SK-N-SH treated with all-trans-retinoic acid at 6 μM for 48 hours (cell line): ENCODE measurements at regions not wholly inside any gene's neighbourhood (a gene's known extent, or its start where the extent isn't known, plus 50 kb on each side); places are given as distances from the start of the nearest gene placed in this dataset.

Experiments
- ATAC-seq: fragments of 200-7000 bp; cut with Tn5 transposase; 3 replicates; pipeline ENCODE4 v1.9.1; 2020; ENCODE audit warnings: mild to moderate bottlenecking, moderate library complexity
- ARNTL ChIP-seq: fragments of 450-650 bp; formaldehyde crosslinking; IDR thresholded peaks from 2 replicates; pipeline ENCODE4 v1.5.0; 2020; ENCODE audit warnings: low read depth, mild to moderate bottlenecking, moderate library complexity, borderline replicate concordance
- BACH2 ChIP-seq: fragments of 250-450 bp; sonication (Bioruptor Pico); IDR thresholded peaks from 2 replicates; pipeline ENCODE4 v1.9.0; 2021; ENCODE audit warnings: mild to moderate bottlenecking, borderline replicate concordance
- CSDC2 ChIP-seq: fragments of 250-450 bp; sonication (Bioruptor Pico); IDR thresholded peaks from 2 replicates; pipeline ENCODE4 v1.5.0; 2020; ENCODE audit warnings: mild to moderate bottlenecking, moderate library complexity
- CSRNP3 ChIP-seq: fragments of 250-450 bp; sonication (Bioruptor Pico); IDR thresholded peaks from 2 replicates; pipeline ENCODE4 v1.5.1; 2021; ENCODE audit warnings: mild to moderate bottlenecking, moderate library complexity
- ESRRG ChIP-seq: fragments of 250-450 bp; sonication (Bioruptor Pico); IDR thresholded peaks from 2 replicates; pipeline ENCODE4 v1.6.1; 2021; ENCODE audit warnings: mild to moderate bottlenecking
- GLIS3 ChIP-seq: fragments of 250-450 bp; sonication (Bioruptor Pico); IDR thresholded peaks from 2 replicates; pipeline ENCODE4 v1.5.0; 2020; ENCODE audit warnings: mild to moderate bottlenecking, moderate library complexity
- ISL1 ChIP-seq: fragments of 250-450 bp; sonication (Bioruptor Pico); IDR thresholded peaks from 2 replicates; pipeline ENCODE4 v2.1.2; 2022; ENCODE audit warnings: mild to moderate bottlenecking, moderate library complexity
- OSR1 ChIP-seq: fragments of 250-450 bp; sonication (Bioruptor Pico); IDR thresholded peaks from 2 replicates; pipeline ENCODE4 v1.8.0; 2022; ENCODE audit warnings: moderate library complexity, mild to moderate bottlenecking, inconsistent platforms
- POU6F1 ChIP-seq: fragments of 250-450 bp; sonication (Bioruptor Pico); IDR thresholded peaks from 2 replicates; pipeline ENCODE4 v1.8.0; 2021; ENCODE audit warnings: low read depth, mild to moderate bottlenecking, moderate library complexity, borderline replicate concordance
- PPARA ChIP-seq: fragments of 250-450 bp; sonication (Bioruptor Pico); IDR thresholded peaks from 2 replicates; pipeline ENCODE4 v1.5.0; 2020; ENCODE audit warnings: mild to moderate bottlenecking, borderline replicate concordance
- RARB ChIP-seq: fragments of 250-450 bp; sonication (Bioruptor Pico); IDR thresholded peaks from 2 replicates; pipeline ENCODE4 v1.8.0; 2021; ENCODE audit warnings: mild to moderate bottlenecking, moderate library complexity
- SNAI2 ChIP-seq: fragments of 250-450 bp; sonication (Bioruptor Pico); IDR thresholded peaks from 2 replicates; pipeline ENCODE4 v1.5.0; 2020; ENCODE audit warnings: mild to moderate bottlenecking, moderate library complexity
- TCF4 ChIP-seq: fragments of 250-450 bp; sonication (Bioruptor Pico); IDR thresholded peaks from 2 replicates; pipeline ENCODE4 v1.8.0; 2021; ENCODE audit warnings: mild to moderate bottlenecking, moderate library complexity, borderline replicate concordance
- ZC3H10 ChIP-seq: fragments of 250-450 bp; sonication (Bioruptor Pico); IDR thresholded peaks from 2 replicates; pipeline ENCODE4 v1.5.1; 2021; ENCODE audit warnings: mild to moderate bottlenecking, moderate library complexity
- ZFP3 ChIP-seq: fragments of 250-450 bp; sonication (Bioruptor Pico); IDR thresholded peaks from 2 replicates; pipeline ENCODE4 v1.5.0; 2020; ENCODE audit warnings: mild to moderate bottlenecking, moderate library complexity
- ZFP30 ChIP-seq: fragments of 450-650 bp; formaldehyde crosslinking; IDR thresholded peaks from 2 replicates; pipeline ENCODE4 v1.5.0; 2022; ENCODE audit warnings: mild to moderate bottlenecking, moderate library complexity
- ZNF70 ChIP-seq: fragments of 450-650 bp; formaldehyde crosslinking; IDR thresholded peaks from 2 replicates; pipeline ENCODE4 v1.5.0; 2020; ENCODE audit warnings: mild to moderate bottlenecking, moderate library complexity
- ZNF8 ChIP-seq: fragments of 450-650 bp; formaldehyde crosslinking; IDR thresholded peaks from 2 replicates; pipeline ENCODE4 v1.5.0; 2020; ENCODE audit warnings: mild to moderate bottlenecking, moderate library complexity
- TF ChIP-seq, protein P1 (sequence below): fragments of 250-450 bp; sonication (Bioruptor Pico); IDR thresholded peaks from 2 replicates; pipeline ENCODE4 v1.5.0; 2020; ENCODE audit warnings: mild to moderate bottlenecking, moderate library complexity
- TF ChIP-seq, protein P2 (sequence below): fragments of 250-450 bp; sonication (Bioruptor Pico); IDR thresholded peaks from 2 replicates; pipeline ENCODE4 v1.8.0; 2020; ENCODE audit warnings: mild to moderate bottlenecking, moderate library complexity, borderline replicate concordance
- TF ChIP-seq, protein P3 (sequence below): fragments of 250-450 bp; sonication (Bioruptor Pico); IDR thresholded peaks from 2 replicates; pipeline ENCODE4 v1.5.1; 2020; ENCODE audit warnings: low read depth, mild to moderate bottlenecking, moderate library complexity

GRCh38 chr6:2433266-2433665 lies 187.9 kb upstream of the GMDS start:
- ATAC-seq, result no peak
- TF ChIP-seq CSRNP3 (CRISPR knock-in tag), result no peak
- TF ChIP-seq, all 23 proteins: peak for 0

GRCh38 chr6:2432292-2432691 lies 186.9 kb upstream of the GMDS start:
- TF ChIP-seq PPARA (CRISPR knock-in tag) (no peak), OSR1 (CRISPR knock-in tag) (no peak), GLIS3 (CRISPR knock-in tag) (no peak), POU6F1 (CRISPR knock-in tag) (no peak), RARB (CRISPR knock-in tag) (no peak), ZFP3 (no peak), ZNF8 (CRISPR knock-in tag) (no peak), CSDC2 (no peak)
- TF ChIP-seq, protein P1, sequence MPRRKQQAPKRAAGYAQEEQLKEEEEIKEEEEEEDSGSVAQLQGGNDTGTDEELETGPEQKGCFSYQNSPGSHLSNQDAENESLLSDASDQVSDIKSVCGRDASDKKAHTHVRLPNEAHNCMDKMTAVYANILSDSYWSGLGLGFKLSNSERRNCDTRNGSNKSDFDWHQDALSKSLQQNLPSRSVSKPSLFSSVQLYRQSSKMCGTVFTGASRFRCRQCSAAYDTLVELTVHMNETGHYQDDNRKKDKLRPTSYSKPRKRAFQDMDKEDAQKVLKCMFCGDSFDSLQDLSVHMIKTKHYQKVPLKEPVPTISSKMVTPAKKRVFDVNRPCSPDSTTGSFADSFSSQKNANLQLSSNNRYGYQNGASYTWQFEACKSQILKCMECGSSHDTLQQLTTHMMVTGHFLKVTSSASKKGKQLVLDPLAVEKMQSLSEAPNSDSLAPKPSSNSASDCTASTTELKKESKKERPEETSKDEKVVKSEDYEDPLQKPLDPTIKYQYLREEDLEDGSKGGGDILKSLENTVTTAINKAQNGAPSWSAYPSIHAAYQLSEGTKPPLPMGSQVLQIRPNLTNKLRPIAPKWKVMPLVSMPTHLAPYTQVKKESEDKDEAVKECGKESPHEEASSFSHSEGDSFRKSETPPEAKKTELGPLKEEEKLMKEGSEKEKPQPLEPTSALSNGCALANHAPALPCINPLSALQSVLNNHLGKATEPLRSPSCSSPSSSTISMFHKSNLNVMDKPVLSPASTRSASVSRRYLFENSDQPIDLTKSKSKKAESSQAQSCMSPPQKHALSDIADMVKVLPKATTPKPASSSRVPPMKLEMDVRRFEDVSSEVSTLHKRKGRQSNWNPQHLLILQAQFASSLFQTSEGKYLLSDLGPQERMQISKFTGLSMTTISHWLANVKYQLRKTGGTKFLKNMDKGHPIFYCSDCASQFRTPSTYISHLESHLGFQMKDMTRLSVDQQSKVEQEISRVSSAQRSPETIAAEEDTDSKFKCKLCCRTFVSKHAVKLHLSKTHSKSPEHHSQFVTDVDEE, result no peak
- TF ChIP-seq, all 23 proteins: peak for 0
- peak; percentile 98 for ATAC-seq

GRCh38 chr6:2430612-2431011 lies 185.2 kb upstream of the GMDS start:
- TF ChIP-seq ESRRG, result no peak
- ATAC-seq, result no peak

- TF ChIP-seq CSDC2 (no peak), ZNF8 (CRISPR knock-in tag) (no peak), ZNF70 (CRISPR knock-in tag) (no peak), ZFP3 (no peak), ISL1 (CRISPR knock-in tag) (no peak), SNAI2 (CRISPR knock-in tag) (no peak), OSR1 (CRISPR knock-in tag) (no peak), BACH2 (CRISPR knock-in tag) (no peak), POU6F1 (CRISPR knock-in tag) (no peak), CSRNP3 (CRISPR knock-in tag) (no peak), ARNTL (no peak), ZFP30 (CRISPR knock-in tag) (no peak), TCF4 (CRISPR knock-in tag) (no peak), ZC3H10 (CRISPR knock-in tag) (no peak), RARB (CRISPR knock-in tag) (no peak), GLIS3 (CRISPR knock-in tag) (no peak)
- TF ChIP-seq, protein P2, sequence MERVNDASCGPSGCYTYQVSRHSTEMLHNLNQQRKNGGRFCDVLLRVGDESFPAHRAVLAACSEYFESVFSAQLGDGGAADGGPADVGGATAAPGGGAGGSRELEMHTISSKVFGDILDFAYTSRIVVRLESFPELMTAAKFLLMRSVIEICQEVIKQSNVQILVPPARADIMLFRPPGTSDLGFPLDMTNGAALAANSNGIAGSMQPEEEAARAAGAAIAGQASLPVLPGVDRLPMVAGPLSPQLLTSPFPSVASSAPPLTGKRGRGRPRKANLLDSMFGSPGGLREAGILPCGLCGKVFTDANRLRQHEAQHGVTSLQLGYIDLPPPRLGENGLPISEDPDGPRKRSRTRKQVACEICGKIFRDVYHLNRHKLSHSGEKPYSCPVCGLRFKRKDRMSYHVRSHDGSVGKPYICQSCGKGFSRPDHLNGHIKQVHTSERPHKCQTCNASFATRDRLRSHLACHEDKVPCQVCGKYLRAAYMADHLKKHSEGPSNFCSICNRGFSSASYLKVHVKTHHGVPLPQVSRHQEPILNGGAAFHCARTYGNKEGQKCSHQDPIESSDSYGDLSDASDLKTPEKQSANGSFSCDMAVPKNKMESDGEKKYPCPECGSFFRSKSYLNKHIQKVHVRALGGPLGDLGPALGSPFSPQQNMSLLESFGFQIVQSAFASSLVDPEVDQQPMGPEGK (CRISPR knock-in tag), result no peak
- TF ChIP-seq, protein P1, result no peak
- TF ChIP-seq, protein P3, sequence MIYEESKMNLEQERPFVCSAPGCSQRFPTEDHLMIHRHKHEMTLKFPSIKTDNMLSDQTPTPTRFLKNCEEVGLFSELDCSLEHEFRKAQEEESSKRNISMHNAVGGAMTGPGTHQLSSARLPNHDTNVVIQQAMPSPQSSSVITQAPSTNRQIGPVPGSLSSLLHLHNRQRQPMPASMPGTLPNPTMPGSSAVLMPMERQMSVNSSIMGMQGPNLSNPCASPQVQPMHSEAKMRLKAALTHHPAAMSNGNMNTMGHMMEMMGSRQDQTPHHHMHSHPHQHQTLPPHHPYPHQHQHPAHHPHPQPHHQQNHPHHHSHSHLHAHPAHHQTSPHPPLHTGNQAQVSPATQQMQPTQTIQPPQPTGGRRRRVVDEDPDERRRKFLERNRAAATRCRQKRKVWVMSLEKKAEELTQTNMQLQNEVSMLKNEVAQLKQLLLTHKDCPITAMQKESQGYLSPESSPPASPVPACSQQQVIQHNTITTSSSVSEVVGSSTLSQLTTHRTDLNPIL (CRISPR knock-in tag), result no peak
Observed at GRCh38 chr6:2429460-2429859, 184.1 kb upstream of the GMDS start.

More at GRCh38 chr6:2429460-2429859, 184.1 kb upstream of the GMDS start:
- ATAC-seq, result no peak
